ENCODE measurements at regions not wholly inside any gene's neighbourhood (a gene's known extent, or its start where the extent isn't known, plus 50 kb on each side); places are given as distances from the start of the nearest gene placed in this dataset.

- Histone ChIP-seq H3K18ac (ENCODE audit: extremely low read depth, low read length) (no peak overlapping the region), H3K9me3 (ENCODE audit: insufficient read depth in 2 of 2, low read depth in 1 of 2, low read length in 1 of 2) (no peaks in the 10 kb centered on the region), H3K4me2 (ENCODE audit: insufficient read depth in 1 of 2, low read depth in 2 of 2, low read length in 2 of 2) (no peak overlapping the region), H4K91ac (replicated peaks; ENCODE audit: insufficient read length, low read length) (no peak overlapping the region), H3K79me2 (ENCODE audit: control insufficient read depth in 1 of 2, insufficient read depth in 2 of 2, low read length in 2 of 2) (no peaks in the 10 kb centered on the region), H3K4me3 (ENCODE audit: extremely low read depth in 1 of 4, insufficient read depth in 2 of 4, low read depth in 3 of 4, low read length in 4 of 4) (no peak overlapping the region), H2AFZ (ENCODE audit: low read length) (no peak overlapping the region), H3K27me3 (replicated peaks in 1 of 4; ENCODE audit: control insufficient read depth in 3 of 4, extremely low read depth in 1 of 4, insufficient read depth in 3 of 4, low read length in 3 of 4) (no peaks in the 10 kb centered on the region), H2BK5ac (ENCODE audit: low read depth, low read length) (no peak overlapping the region), H3K27ac (ENCODE audit: low read depth, low read length) (no peak overlapping the region), H2BK20ac (ENCODE audit: low read length) (no peak overlapping the region), H3K23me2 (ENCODE audit: low read depth, low read length) (no peaks in the 10 kb centered on the region), H2AK5ac (ENCODE audit: low read depth, low read length) (no peak overlapping the region), H3K36me3 (ENCODE audit: control insufficient read depth in 2 of 4, insufficient read depth in 4 of 4, low read length in 3 of 4) (no peaks in the 10 kb centered on the region), H3K23ac (ENCODE audit: insufficient read length) (no peak overlapping the region), H3K4ac (replicated peaks; ENCODE audit: insufficient read length, low read depth, low read length) (no peak overlapping the region), H3K9ac (replicated peaks in 1 of 4; ENCODE audit: extremely low read depth in 1 of 4, low read depth in 3 of 4, low read length in 3 of 4) (no peak overlapping the region), H3K14ac (ENCODE audit: insufficient read length) (no peak overlapping the region), H4K20me1 (replicated peaks in 1 of 2; ENCODE audit: control insufficient read depth in 1 of 2, insufficient read depth in 2 of 2, low read length in 2 of 2) (no peaks in the 10 kb centered on the region), H2BK15ac (ENCODE audit: low read length) (no peak overlapping the region), H2BK120ac (replicated peaks; ENCODE audit: low read depth, low read length) (no peak overlapping the region), H4K8ac (ENCODE audit: extremely low read depth, insufficient read depth, low read length) (no peak overlapping the region), H2BK12ac (ENCODE audit: low read depth, low read length) (no peak overlapping the region), H4K5ac (ENCODE audit: insufficient read length, low read depth, low read length) (no peak overlapping the region), H3K4me1 (replicated peaks in 1 of 4; ENCODE audit: control insufficient read depth in 3 of 4, insufficient read depth in 4 of 4, low read length in 3 of 4) (no peaks in the 10 kb centered on the region), H3K79me1 (ENCODE audit: low read depth, low read length) (no peaks in the 10 kb centered on the region), H3K56ac (replicated peaks; ENCODE audit: insufficient read length, low read depth, low read length) (no peak overlapping the region)
- TF ChIP-seq TCF12 (IDR thresholded peaks at IDR 0.05; ENCODE audit: low read depth, low read length) = no peak
- TF ChIP-seq CBX8 (IDR thresholded peaks at IDR 0.05; ENCODE audit: borderline replicate concordance, low read depth, low read length) = no peak
- TF ChIP-seq CTBP2 (IDR thresholded peaks at IDR 0.05; ENCODE audit: borderline replicate concordance, insufficient read depth, insufficient read length, low read length) = no peak
- TF ChIP-seq SRF (IDR thresholded peaks at IDR 0.05; ENCODE audit: low read depth, low read length) = no peak
- no peak for TF ChIP-seq EZH2 (IDR thresholded peaks at IDR 0.05; ENCODE audit: low read depth, low read length, severe bottlenecking)
- TF ChIP-seq JUND (IDR thresholded peaks at IDR 0.05; ENCODE audit: low read length) = no peak
- no peak for TF ChIP-seq HDAC6 (IDR thresholded peaks at IDR 0.05; ENCODE audit: low read depth, low read length)
- no peak for TF ChIP-seq RNF2 (IDR thresholded peaks at IDR 0.05; ENCODE audit: borderline replicate concordance, low read depth, low read length, missing control alignments, poor library complexity, severe bottlenecking)
- TF ChIP-seq KDM1A (IDR thresholded peaks at IDR 0.05; ENCODE audit: borderline replicate concordance, low read length) = no peak
- TF ChIP-seq RBBP5 (IDR thresholded peaks at IDR 0.05; ENCODE audit: borderline replicate concordance, low read depth, low read length) = no peak
- no peak for DNase-seq (ENCODE audit: low read depth in 1 of 2, low spot score in 2 of 2)
- 90% methylated on average over 3 of the region's 3 CpGs; no CpG with 5 or more reads in 1 of the 2 experiments for WGBS, 2 experiments (ENCODE audit: extremely low coverage in 1 of 2, insufficient coverage in 1 of 2, insufficient read length in 1 of 2, insufficient replicate concordance in 2 of 2, low coverage in 1 of 2, low lambda C conversion rate in 2 of 2, missing lambda C conversion rate in 1 of 2)
- ChIA-PET POLR2A (ENCODE audit: partially characterized antibody) (no interaction called here), CTCF (ENCODE audit: partially characterized antibody) (no interaction called here)
- no peak for FAIRE-seq
Measured at GRCh38 chr12:67720351-67720856, 71.9 kb downstream of the DYRK2 start.

All from H1 (cell line).